SU-DHL-6 (cell line): ENCODE measurements at regions not wholly inside any gene's neighbourhood (a gene's known extent, or its start where the extent isn't known, plus 50 kb on each side); places are given as distances from the start of the nearest gene placed in this dataset.

Experiments used
- CTCF ChIP-seq: fragments of 200-600 bp; sonication (generic); IDR thresholded peaks from one replicate; pipeline ENCODE4 v1.5.1; 2017; ENCODE audit warnings: antibody characterized with exemption, mild to moderate bottlenecking, low read length, moderate library complexity; ENCODE audit not compliant: insufficient read depth, poor library complexity, severe bottlenecking
- EZH2phosphoT487 ChIP-seq: fragments of 200-600 bp; sonication (generic), shearing (Covaris generic); conservative IDR thresholded peaks from 2 replicates; pipeline ENCODE4 v1.6.1; 2018; ENCODE audit warnings: mild to moderate bottlenecking, antibody characterized with exemption, low read length, moderate library complexity, mixed read lengths

- TF ChIP-seq CTCF (no peak), EZH2phosphoT487 (no peak)
Measured at GRCh38 chr11:24400059-24400665, 96.7 kb upstream of the LUZP2 start.
